ENCODE measurements at regions not wholly inside any gene's neighbourhood (a gene's known extent, or its start where the extent isn't known, plus 50 kb on each side); places are given as distances from the start of the nearest gene placed in this dataset.
"Not testable (repeated sequence)": the region's sequence is repeated elsewhere in the genome, so short reads cannot be mapped to it uniquely, and the experiment has no call there.

GRCh38 chr5:126268697-126269315 lies 154.4 kb upstream of the GRAMD2B start:
- Histone ChIP-seq H3K27ac (ENCODE audit: low read depth, low read length, severe bottlenecking) (no peak overlapping the region), H3K9me3 (ENCODE audit: control insufficient read depth, low read length) (no peaks in the 10 kb centered on the region), H3K4me3 (ENCODE audit: extremely low read depth, insufficient read depth, low read length, poor library complexity, severe bottlenecking) (no peak overlapping the region), H3K36me3 (ENCODE audit: control insufficient read depth, insufficient read depth, low read length) (no peaks in the 10 kb centered on the region), H3K4me1 (ENCODE audit: control insufficient read depth, insufficient read depth, low read length, poor library complexity, severe bottlenecking) (no peaks in the 10 kb centered on the region)
- 63 to 88% methylated on average over 1 to 2 of the region's 3 CpGs for WGBS, 2 experiments (ENCODE audit: insufficient coverage in 2 of 2)

- Histone ChIP-seq H3K4me3 (ENCODE audit: extremely low read depth, insufficient read depth, low read length, poor library complexity, severe bottlenecking) (no peak overlapping the region), H3K27ac (ENCODE audit: low read depth, low read length, severe bottlenecking) (no peak overlapping the region), H3K9me3 (ENCODE audit: control insufficient read depth, low read length) (no peaks in the 10 kb centered on the region), H3K36me3 (ENCODE audit: control insufficient read depth, insufficient read depth, low read length) (no peaks in the 10 kb centered on the region), H3K4me1 (ENCODE audit: control insufficient read depth, insufficient read depth, low read length, poor library complexity, severe bottlenecking) (no peaks in the 10 kb centered on the region)
- no CpG with 5 or more reads among the region's 1 CpG for WGBS, 2 experiments (ENCODE audit: insufficient coverage in 2 of 2)
Measured at GRCh38 chr5:126269511-126269910, 153.7 kb upstream of the GRAMD2B start.

- no peaks in the 10 kb centered on the region for H3K36me3 ChIP-seq (ENCODE audit: control insufficient read depth, insufficient read depth, low read length)
- no peaks in the 10 kb centered on the region for H3K4me1 ChIP-seq (ENCODE audit: control insufficient read depth, insufficient read depth, low read length, poor library complexity, severe bottlenecking)
- H3K4me3 ChIP-seq (ENCODE audit: extremely low read depth, insufficient read depth, low read length, poor library complexity, severe bottlenecking): no peak overlapping the region
- H3K27ac ChIP-seq (ENCODE audit: low read depth, low read length, severe bottlenecking): no peak overlapping the region
- no peaks in the 10 kb centered on the region for H3K9me3 ChIP-seq (ENCODE audit: control insufficient read depth, low read length)
- WGBS, 2 experiments (ENCODE audit: insufficient coverage in 2 of 2): 67 to 75% methylated on average over 1 to 3 of the region's 3 CpGs
Measured at GRCh38 chr5:126271141-126271540, 152.1 kb upstream of the GRAMD2B start.

- 100% methylated on average over 2 of the region's 2 CpGs; no CpG with 5 or more reads in 1 of the 2 experiments for WGBS, 2 experiments (ENCODE audit: insufficient coverage in 2 of 2)
Measured at GRCh38 chr5:126274076-126274762, 149.0 kb upstream of the GRAMD2B start.

GRCh38 chr5:126274763-126275125 lies 148.5 kb upstream of the GRAMD2B start:
- no peak overlapping the region for H3K27ac ChIP-seq (ENCODE audit: low read depth, low read length, severe bottlenecking)
- H3K36me3 ChIP-seq (ENCODE audit: control insufficient read depth, insufficient read depth, low read length): no peaks in the 10 kb centered on the region
- WGBS, 2 experiments (ENCODE audit: insufficient coverage in 2 of 2): 80 to 96% methylated on average over 1 to 3 of the region's 3 CpGs
- H3K9me3 ChIP-seq (ENCODE audit: control insufficient read depth, low read length): no peaks in the 10 kb centered on the region
- H3K4me1 ChIP-seq (ENCODE audit: control insufficient read depth, insufficient read depth, low read length, poor library complexity, severe bottlenecking): no peaks in the 10 kb centered on the region
- H3K4me3 ChIP-seq (ENCODE audit: extremely low read depth, insufficient read depth, low read length, poor library complexity, severe bottlenecking): no peak overlapping the region

More at GRCh38 chr5:126274076-126274762, 149.0 kb upstream of the GRAMD2B start:
- Histone ChIP-seq H3K27ac (ENCODE audit: low read depth, low read length, severe bottlenecking) (no peak overlapping the region), H3K4me1 (ENCODE audit: control insufficient read depth, insufficient read depth, low read length, poor library complexity, severe bottlenecking) (no peaks in the 10 kb centered on the region), H3K9me3 (ENCODE audit: control insufficient read depth, low read length) (no peaks in the 10 kb centered on the region), H3K36me3 (ENCODE audit: control insufficient read depth, insufficient read depth, low read length) (no peaks in the 10 kb centered on the region), H3K4me3 (ENCODE audit: extremely low read depth, insufficient read depth, low read length, poor library complexity, severe bottlenecking) (no peak overlapping the region)

GRCh38 chr5:126277762-126278161 lies 145.4 kb upstream of the GRAMD2B start:
- Histone ChIP-seq H3K9me3 (ENCODE audit: control insufficient read depth, low read length) (no peaks in the 10 kb centered on the region), H3K36me3 (ENCODE audit: control insufficient read depth, insufficient read depth, low read length) (no peaks in the 10 kb centered on the region), H3K4me3 (ENCODE audit: extremely low read depth, insufficient read depth, low read length, poor library complexity, severe bottlenecking) (no peak overlapping the region), H3K27ac (ENCODE audit: low read depth, low read length, severe bottlenecking) (no peak overlapping the region), H3K4me1 (ENCODE audit: control insufficient read depth, insufficient read depth, low read length, poor library complexity, severe bottlenecking) (no peaks in the 10 kb centered on the region)

GRCh38 chr5:126280343-126280742 lies 142.9 kb upstream of the GRAMD2B start:
- Histone ChIP-seq H3K36me3 (ENCODE audit: control insufficient read depth, insufficient read depth, low read length) (no peaks in the 10 kb centered on the region), H3K4me1 (ENCODE audit: control insufficient read depth, insufficient read depth, low read length, poor library complexity, severe bottlenecking) (no peaks in the 10 kb centered on the region), H3K27ac (ENCODE audit: low read depth, low read length, severe bottlenecking) (no peak overlapping the region), H3K9me3 (ENCODE audit: control insufficient read depth, low read length) (no peaks in the 10 kb centered on the region), H3K4me3 (ENCODE audit: extremely low read depth, insufficient read depth, low read length, poor library complexity, severe bottlenecking) (no peak overlapping the region)
- WGBS, 2 experiments (ENCODE audit: insufficient coverage in 2 of 2): 89% methylated on average over 1 of the region's 1 CpG; no CpG with 5 or more reads in 1 of the 2 experiments

- no peaks in the 10 kb centered on the region for H3K36me3 ChIP-seq (ENCODE audit: control insufficient read depth, insufficient read depth, low read length)
- no peaks in the 10 kb centered on the region for H3K4me1 ChIP-seq (ENCODE audit: control insufficient read depth, insufficient read depth, low read length, poor library complexity, severe bottlenecking)
- H3K4me3 ChIP-seq (ENCODE audit: extremely low read depth, insufficient read depth, low read length, poor library complexity, severe bottlenecking): no peak overlapping the region
- H3K27ac ChIP-seq (ENCODE audit: low read depth, low read length, severe bottlenecking): no peak overlapping the region
- no peaks in the 10 kb centered on the region for H3K9me3 ChIP-seq (ENCODE audit: control insufficient read depth, low read length)
Measured at GRCh38 chr5:126280846-126281245, 142.4 kb upstream of the GRAMD2B start.

- Histone ChIP-seq H3K4me3 (ENCODE audit: extremely low read depth, insufficient read depth, low read length, poor library complexity, severe bottlenecking) (no peak overlapping the region), H3K4me1 (ENCODE audit: control insufficient read depth, insufficient read depth, low read length, poor library complexity, severe bottlenecking) (no peaks in the 10 kb centered on the region), H3K36me3 (ENCODE audit: control insufficient read depth, insufficient read depth, low read length) (no peaks in the 10 kb centered on the region), H3K27ac (ENCODE audit: low read depth, low read length, severe bottlenecking) (no peak overlapping the region), H3K9me3 (ENCODE audit: control insufficient read depth, low read length) (no peaks in the 10 kb centered on the region)
- 84 to 85% methylated on average over 3 to 4 of the region's 6 CpGs for WGBS, 2 experiments (ENCODE audit: insufficient coverage in 2 of 2)
Measured at GRCh38 chr5:126284977-126285696, 138.1 kb upstream of the GRAMD2B start.

GRCh38 chr5:126296121-126296520 lies 127.1 kb upstream of the GRAMD2B start:
- not testable (repeated sequence) for H3K4me1 ChIP-seq (ENCODE audit: control insufficient read depth, insufficient read depth, low read length, poor library complexity, severe bottlenecking); H3K4me3 ChIP-seq (ENCODE audit: extremely low read depth, insufficient read depth, low read length, poor library complexity, severe bottlenecking); H3K9me3 ChIP-seq (ENCODE audit: control insufficient read depth, low read length); H3K27ac ChIP-seq (ENCODE audit: low read depth, low read length, severe bottlenecking); H3K36me3 ChIP-seq (ENCODE audit: control insufficient read depth, insufficient read depth, low read length)
- WGBS, 2 experiments (ENCODE audit: insufficient coverage in 2 of 2): no CpG with 5 or more reads among the region's 3 CpGs

GRCh38 chr5:126300293-126300692 lies 122.9 kb upstream of the GRAMD2B start:
- Histone ChIP-seq H3K9me3 (ENCODE audit: control insufficient read depth, low read length) (peaks cover 3% of the 10 kb centered on the region), H3K36me3 (ENCODE audit: control insufficient read depth, insufficient read depth, low read length) (no peaks in the 10 kb centered on the region)
- 76 to 90% methylated on average over 2 of the region's 3 CpGs for WGBS, 2 experiments (ENCODE audit: insufficient coverage in 2 of 2)

More at GRCh38 chr5:126300293-126300692, 122.9 kb upstream of the GRAMD2B start:
- H3K4me1 ChIP-seq (ENCODE audit: control insufficient read depth, insufficient read depth, low read length, poor library complexity, severe bottlenecking): no peaks in the 10 kb centered on the region
- no peak overlapping the region for H3K4me3 ChIP-seq (ENCODE audit: extremely low read depth, insufficient read depth, low read length, poor library complexity, severe bottlenecking)
- no peak overlapping the region for H3K27ac ChIP-seq (ENCODE audit: low read depth, low read length, severe bottlenecking)

Data from mesodermal cell (in vitro differentiated cells).